ENCODE measurements at regions not wholly inside any gene's neighbourhood (a gene's known extent, or its start where the extent isn't known, plus 50 kb on each side); places are given as distances from the start of the nearest gene placed in this dataset.
A peak's percentile ranks its signal among the peaks of the same experiment; 100 is the strongest.

DNA sequence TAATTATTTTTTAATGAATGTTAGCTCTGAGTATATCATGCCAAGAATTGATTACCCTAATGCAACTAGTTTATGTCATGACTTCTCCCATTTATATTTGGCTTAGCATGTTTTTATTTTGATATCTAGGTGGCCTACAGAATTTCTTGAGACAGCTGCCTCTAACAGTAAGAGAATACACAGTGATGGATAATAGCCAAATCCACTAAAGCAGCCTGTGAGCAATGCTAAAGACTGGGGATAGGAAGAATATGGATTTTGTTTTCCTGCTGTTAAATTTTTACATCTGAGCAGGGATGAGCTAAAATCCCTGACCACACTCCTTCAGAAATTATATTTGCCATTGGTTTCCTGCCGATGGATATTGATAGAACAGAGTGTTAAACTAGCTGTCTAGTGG is 149.3 kb upstream of the TGFBR2 start:
- no peak for DNase-seq (ENCODE audit: low read depth)
- H3K4me3 ChIP-seq (ENCODE audit: control insufficient read depth, low read depth, low read length) = no peak overlapping the region
- TF ChIP-seq, protein P1, sequence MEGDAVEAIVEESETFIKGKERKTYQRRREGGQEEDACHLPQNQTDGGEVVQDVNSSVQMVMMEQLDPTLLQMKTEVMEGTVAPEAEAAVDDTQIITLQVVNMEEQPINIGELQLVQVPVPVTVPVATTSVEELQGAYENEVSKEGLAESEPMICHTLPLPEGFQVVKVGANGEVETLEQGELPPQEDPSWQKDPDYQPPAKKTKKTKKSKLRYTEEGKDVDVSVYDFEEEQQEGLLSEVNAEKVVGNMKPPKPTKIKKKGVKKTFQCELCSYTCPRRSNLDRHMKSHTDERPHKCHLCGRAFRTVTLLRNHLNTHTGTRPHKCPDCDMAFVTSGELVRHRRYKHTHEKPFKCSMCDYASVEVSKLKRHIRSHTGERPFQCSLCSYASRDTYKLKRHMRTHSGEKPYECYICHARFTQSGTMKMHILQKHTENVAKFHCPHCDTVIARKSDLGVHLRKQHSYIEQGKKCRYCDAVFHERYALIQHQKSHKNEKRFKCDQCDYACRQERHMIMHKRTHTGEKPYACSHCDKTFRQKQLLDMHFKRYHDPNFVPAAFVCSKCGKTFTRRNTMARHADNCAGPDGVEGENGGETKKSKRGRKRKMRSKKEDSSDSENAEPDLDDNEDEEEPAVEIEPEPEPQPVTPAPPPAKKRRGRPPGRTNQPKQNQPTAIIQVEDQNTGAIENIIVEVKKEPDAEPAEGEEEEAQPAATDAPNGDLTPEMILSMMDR (conservative IDR thresholded peaks at IDR 0.05; ENCODE audit: control insufficient read depth, insufficient read depth, low read depth, low read length) = no peak

DNA sequence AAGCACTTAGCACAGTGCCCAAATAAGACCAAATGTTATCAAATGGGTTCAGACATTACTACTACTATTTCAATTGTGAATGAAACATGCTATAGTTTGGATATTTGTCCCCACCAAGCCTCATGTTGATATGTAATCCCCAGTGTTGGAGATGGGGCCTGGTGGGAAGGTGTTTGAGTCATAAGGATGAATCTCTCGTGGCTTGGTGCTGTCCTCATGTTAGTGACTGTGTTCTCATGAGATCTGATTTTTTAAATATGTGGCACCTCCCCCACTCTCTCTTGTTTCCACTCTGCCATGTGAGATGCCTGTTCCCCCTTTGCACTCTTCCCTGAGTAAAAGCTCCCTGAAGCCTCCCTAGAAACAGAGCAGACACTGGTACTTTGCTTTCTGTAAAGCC is 148.7 kb upstream of the TGFBR2 start:
- DNase-seq (ENCODE audit: low read depth) = peak; percentile 42
- H3K4me3 ChIP-seq (ENCODE audit: control insufficient read depth, low read depth, low read length) = no peak overlapping the region
- TF ChIP-seq, protein P1 (conservative IDR thresholded peaks at IDR 0.05; ENCODE audit: control insufficient read depth, insufficient read depth, low read depth, low read length) = no peak

DNA sequence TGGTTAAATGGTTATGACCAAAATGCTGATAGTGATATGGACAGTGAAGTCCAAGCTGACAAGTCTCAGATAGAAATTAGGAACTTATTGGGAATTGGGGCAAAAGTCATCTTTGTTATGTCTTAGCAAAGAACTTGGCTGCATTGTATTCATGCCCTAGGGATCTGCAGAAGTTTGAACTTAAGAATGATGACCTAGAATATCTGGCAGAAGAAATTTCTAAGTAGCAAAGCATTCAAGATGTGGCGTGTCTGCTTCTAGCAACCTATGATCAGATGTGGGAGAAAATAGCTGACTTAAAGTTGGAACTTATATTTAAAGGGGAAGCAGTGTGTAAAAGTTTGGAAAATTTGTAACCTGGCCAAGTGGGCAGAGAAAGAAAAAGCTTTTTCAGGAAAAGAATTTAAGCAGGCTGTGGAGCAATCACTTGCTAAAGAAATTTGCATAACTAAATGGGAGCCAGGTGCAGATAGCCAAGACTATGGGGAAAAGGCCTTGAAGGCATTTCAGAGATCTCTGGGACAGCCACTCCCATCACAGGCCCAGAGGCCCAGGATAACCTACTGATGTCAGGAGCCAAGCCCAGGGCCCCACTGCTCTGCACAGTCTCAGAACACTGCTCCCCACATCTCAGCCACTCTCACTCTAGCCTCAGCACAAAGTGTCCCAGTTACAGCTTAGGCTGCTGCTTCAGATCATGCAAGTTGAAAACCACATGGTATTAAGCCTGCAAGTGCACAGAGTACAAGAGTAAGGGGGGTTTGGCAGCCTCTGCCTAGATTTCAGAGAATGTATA is 147.8 kb upstream of the TGFBR2 start:
- no peak overlapping the region for H3K4me3 ChIP-seq (ENCODE audit: control insufficient read depth, low read depth, low read length)
- TF ChIP-seq, protein P1 (conservative IDR thresholded peaks at IDR 0.05; ENCODE audit: control insufficient read depth, insufficient read depth, low read depth, low read length) = no peak
- peak; percentile 43 for DNase-seq (ENCODE audit: low read depth)

DNA sequence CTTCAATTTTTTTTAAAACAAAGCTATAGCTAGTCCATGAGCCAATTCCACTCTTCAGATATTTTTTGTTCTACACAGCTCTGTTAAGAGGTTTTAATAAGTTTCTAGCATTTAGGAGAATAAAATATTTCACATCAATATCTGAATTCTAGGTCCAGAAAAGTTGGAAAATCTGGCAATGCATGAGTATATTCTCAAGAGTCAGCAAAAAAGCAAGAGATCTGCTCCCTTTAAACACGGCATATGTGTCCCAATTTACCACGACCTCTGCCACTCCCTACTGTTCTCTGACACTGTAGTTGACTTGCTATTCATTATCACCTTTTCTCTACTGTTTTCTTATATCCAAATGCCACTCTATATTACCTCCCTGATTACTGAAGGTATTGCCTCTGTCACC is 145.1 kb upstream of the TGFBR2 start:
- DNase-seq (ENCODE audit: low read depth) = no peak
- TF ChIP-seq, protein P1 (conservative IDR thresholded peaks at IDR 0.05; ENCODE audit: control insufficient read depth, insufficient read depth, low read depth, low read length) = no peak

DNA sequence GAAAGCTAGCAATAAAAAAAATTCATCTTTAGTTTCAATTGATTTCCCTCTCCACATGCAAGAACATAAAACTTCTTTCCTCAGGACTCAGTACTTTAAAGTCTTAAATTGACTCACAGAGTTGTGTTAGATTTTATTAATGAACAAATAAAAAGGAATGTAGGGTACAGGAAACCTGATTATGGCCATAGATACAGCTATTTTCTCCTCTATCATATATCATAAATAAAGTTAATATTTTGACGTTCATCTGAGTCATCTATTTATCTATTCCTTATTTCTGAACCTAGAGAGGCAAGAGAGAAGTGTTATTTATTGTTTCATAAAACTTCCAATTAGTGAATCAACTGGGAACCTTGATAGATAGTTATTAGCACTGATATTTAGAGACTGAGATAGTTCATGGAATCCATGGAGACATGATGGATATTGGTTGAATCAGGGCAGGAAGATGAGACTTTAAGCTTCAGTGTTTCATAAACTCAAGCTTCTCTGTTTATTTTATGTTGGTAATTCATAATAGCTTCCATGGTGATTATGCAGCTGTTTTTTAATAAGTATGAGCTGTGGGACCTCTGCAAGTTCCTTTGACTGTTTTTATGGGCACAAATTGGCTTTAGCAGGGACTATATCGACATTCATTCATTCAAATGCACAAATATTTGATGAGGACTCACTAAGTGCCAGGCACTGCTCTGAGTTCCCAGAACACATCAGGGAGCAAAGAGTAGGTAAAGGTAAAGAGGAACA is 143.5 kb upstream of the TGFBR2 start:
- no peak for DNase-seq (ENCODE audit: low read depth)
- H3K4me3 ChIP-seq (ENCODE audit: control insufficient read depth, low read depth, low read length) = no peak overlapping the region
- TF ChIP-seq, protein P1 (conservative IDR thresholded peaks at IDR 0.05; ENCODE audit: control insufficient read depth, insufficient read depth, low read depth, low read length) = no peak

More for the DNA sequence above, 145.1 kb upstream of the TGFBR2 start:
- H3K4me3 ChIP-seq (ENCODE audit: control insufficient read depth, low read depth, low read length) = no peak overlapping the region

DNA sequence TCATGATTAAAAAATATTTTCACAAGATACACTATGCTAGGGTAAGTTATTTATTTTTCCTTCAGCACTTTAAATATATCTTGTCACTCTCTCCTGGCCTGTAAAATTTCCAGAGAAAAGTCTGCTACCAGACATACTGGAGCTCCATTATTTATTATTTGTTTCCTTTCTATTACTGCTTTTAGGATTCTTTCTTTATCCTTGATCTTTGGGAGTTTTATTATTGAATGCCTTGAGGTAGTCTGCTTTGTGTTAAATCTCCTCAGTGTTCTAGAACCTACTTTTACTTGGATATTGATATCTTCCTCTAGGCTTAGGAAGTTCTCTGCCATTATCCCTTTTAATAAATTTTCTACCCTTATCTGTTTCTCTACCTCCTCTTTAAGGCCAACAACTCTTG is 142.0 kb upstream of the TGFBR2 start:
- no peak overlapping the region for H3K4me3 ChIP-seq (ENCODE audit: control insufficient read depth, low read depth, low read length)
- no peak for DNase-seq (ENCODE audit: low read depth)
- TF ChIP-seq, protein P1 (conservative IDR thresholded peaks at IDR 0.05; ENCODE audit: control insufficient read depth, insufficient read depth, low read depth, low read length) = no peak
